ENCODE measurements at regions not wholly inside any gene's neighbourhood (a gene's known extent, or its start where the extent isn't known, plus 50 kb on each side); places are given as distances from the start of the nearest gene placed in this dataset.

GRCh38 chr3:159219231-159219630 is 417.4 kb downstream of the MFSD1 start:
- TF ChIP-seq CTCF (IDR thresholded peaks at IDR 0.05; ENCODE audit: poor library complexity, severe bottlenecking) (no peak), EZH2 (IDR thresholded peaks at IDR 0.05; ENCODE audit: borderline replicate concordance, insufficient read depth, low read length, poor library complexity, severe bottlenecking) (no peak), REST (IDR thresholded peaks at IDR 0.05; ENCODE audit: borderline replicate concordance) (no peak), SMC3 (conservative IDR thresholded peaks at IDR 0.05; ENCODE audit: poor library complexity) (no peak), EP300 (conservative IDR thresholded peaks at IDR 0.05; ENCODE audit: poor library complexity, severe bottlenecking) (no peak)

Measured in neural cell (in vitro differentiated cells).